ENCODE measurements at regions not wholly inside any gene's neighbourhood (a gene's known extent, or its start where the extent isn't known, plus 50 kb on each side); places are given as distances from the start of the nearest gene placed in this dataset.
A peak's percentile ranks its signal among the peaks of the same experiment; 100 is the strongest.

- TF ChIP-seq REST (IDR thresholded peaks at IDR 0.05): peak; percentile 70
- TF ChIP-seq FOXA2 (IDR thresholded peaks at IDR 0.05): peak; percentile 87
- no peak for TF ChIP-seq TAF1 (conservative IDR thresholded peaks at IDR 0.05)
Measured at GRCh38 chr21:39033878-39034589, 149.2 kb downstream of the PSMG1 start (continued).

- no peak overlapping the region for H3K9ac ChIP-seq (ENCODE audit: low read depth in 1 of 2, low read length in 2 of 2)
- no peak overlapping the region for H3K27ac ChIP-seq (ENCODE audit: low read depth in 1 of 2, low read length in 2 of 2)
- no peaks in the 10 kb centered on the region for H3K36me3 ChIP-seq (ENCODE audit: control insufficient read depth in 4 of 4, insufficient read depth in 3 of 4, low read depth in 1 of 4, low read length in 3 of 4)
- 91% methylated on average over 14 of the region's 14 CpGs for WGBS
- no peaks in the 10 kb centered on the region for H3K9me3 ChIP-seq (ENCODE audit: control insufficient read depth in 4 of 4, low read length in 3 of 4)
- peaks cover 0 to 12% (median 2%) of the 10 kb centered on the region in 4 donors for H3K4me1 ChIP-seq (ENCODE audit: control insufficient read depth in 4 of 4, insufficient read depth in 4 of 4, low read length in 3 of 4)
- H3K4me3 ChIP-seq (ENCODE audit: low read depth in 1 of 3, low read length in 3 of 3): no peak overlapping the region
- H3K27me3 ChIP-seq (ENCODE audit: control insufficient read depth in 4 of 4, insufficient read depth in 4 of 4, low read length in 3 of 4): no peaks in the 10 kb centered on the region
- TF ChIP-seq JUND (IDR thresholded peaks at IDR 0.05): no peak
- TF ChIP-seq GABPA (IDR thresholded peaks at IDR 0.05 in 1 of 2, conservative IDR thresholded peaks at IDR 0.05 in 1 of 2): no peak
- TF ChIP-seq SP1 (IDR thresholded peaks at IDR 0.05): no peak
- no peak for TF ChIP-seq TAF1 (conservative IDR thresholded peaks at IDR 0.05)
- no peak for TF ChIP-seq ATF3 (IDR thresholded peaks at IDR 0.05)
- no peak for TF ChIP-seq ZBTB33 (IDR thresholded peaks at IDR 0.05)
- no peak for TF ChIP-seq HNF4G (IDR thresholded peaks at IDR 0.05)
- no peak for TF ChIP-seq CTCF (IDR thresholded peaks at IDR 0.05; ENCODE audit: low read depth, low read length, missing input control)
- DNase-seq (ENCODE audit: low spot score): no peak
Measured at GRCh38 chr21:39029900-39030884, 153.1 kb downstream of the PSMG1 start.
